Mucosa of gallbladder (tissue), 1 donor: ENCODE measurements at regions not wholly inside any gene's neighbourhood (a gene's known extent, or its start where the extent isn't known, plus 50 kb on each side); places are given as distances from the start of the nearest gene placed in this dataset.
A peak's percentile ranks its signal among the peaks of the same experiment; 100 is the strongest.
"Not testable (repeated sequence)": the region's sequence is repeated elsewhere in the genome, so short reads cannot be mapped to it uniquely, and the experiment has no call there.

ENCODE experiments used
- DNase-seq: peaks from one replicate; pipeline ENCODE4 v3.0.0-alpha.2; 2020; ENCODE audit warnings: low spot score
- donor health status: DM: no; HTN: no; CAD: no.

DNA sequence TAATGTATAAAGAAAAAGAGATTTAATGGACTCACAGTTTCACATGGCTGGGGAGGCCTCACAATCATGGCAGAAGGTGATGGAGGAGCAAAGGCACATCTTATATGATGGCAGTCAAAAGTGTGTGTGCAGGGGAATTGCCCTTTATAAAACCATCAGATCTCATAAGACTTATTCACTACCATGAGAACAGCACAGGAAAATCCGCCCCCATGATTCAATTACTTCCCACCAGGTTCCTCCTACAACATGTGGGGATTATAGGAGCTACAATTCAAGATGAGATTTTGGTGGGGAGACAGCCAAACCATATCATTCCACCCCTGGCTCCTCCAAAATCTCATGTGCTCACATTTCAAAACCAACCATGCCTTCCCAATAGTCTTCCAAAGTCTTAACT is 82.5 kb upstream of the ANKRD1 start:
- DNase-seq, result not testable (repeated sequence)

DNA sequence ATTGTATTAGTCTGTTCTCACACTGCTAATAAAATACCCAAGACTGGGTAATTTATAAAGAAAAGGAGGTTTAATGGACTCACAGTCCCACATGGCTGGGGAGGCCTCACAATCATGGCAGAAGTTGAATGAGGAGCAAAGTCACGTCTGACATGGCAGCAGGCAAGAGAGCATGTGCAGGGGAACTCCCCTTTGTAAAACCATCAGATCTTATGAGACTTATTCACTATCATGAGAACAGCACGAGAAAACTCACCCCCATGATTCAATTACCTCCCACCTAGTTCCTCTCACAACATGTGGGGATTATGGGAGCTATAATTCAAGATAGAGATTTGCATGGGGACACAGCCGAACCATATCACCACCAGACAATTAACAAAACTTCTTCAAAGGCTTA is 84.4 kb upstream of the ANKRD1 start:
- not testable (repeated sequence) for DNase-seq

- DNase-seq, result peak; percentile 60
These were observed 85.3 kb upstream of the ANKRD1 start for GRCh38 chr10:91006001-91006751.

GRCh38 chr10:91006752-91007346 is 86.0 kb upstream of the ANKRD1 start:
- DNase-seq, result no peak

DNA sequence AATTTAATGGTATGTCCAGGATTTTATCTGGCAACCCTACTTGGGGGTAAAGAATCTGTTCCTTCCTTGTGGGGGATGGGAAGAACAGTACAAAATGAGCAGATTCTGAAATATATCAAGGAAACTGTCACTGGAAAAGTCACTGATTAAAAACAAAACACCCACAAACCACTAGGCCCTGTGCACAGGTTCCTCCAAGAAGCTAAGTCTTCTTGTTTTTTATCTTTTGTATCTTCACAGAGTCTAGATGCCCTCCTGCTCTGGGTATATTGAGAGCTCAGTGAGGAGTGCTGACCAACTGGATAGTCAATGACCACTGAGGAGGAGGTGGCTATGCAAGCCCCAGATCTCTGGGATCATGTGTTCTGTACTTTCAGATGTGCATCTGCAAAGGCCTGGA is 86.8 kb upstream of the ANKRD1 start:
- no peak for DNase-seq

GRCh38 chr10:91009121-91009520 is 88.2 kb upstream of the ANKRD1 start:
- no peak for DNase-seq

DNA sequence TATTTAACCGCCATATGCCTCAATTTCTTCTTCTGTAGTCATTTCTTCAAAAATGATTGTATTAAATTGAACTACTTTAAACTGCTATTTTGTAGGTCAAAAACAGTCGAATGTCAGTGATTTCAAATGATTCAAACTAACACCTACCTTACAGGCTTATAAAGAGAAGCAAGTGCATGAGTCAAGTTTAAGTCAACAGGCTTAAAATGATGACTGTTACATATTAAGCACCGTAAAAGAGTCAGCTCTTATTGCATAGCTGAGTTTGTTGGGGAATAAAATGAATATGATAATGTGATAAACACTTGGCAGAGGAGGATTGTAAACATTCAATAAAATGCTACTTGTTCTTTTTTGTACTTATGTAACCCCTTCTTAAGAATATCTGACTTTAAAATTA is 90.1 kb upstream of the ANKRD1 start:
- DNase-seq, result no peak

GRCh38 chr10:91012502-91012901 is 91.6 kb upstream of the ANKRD1 start:
- no peak for DNase-seq

DNA sequence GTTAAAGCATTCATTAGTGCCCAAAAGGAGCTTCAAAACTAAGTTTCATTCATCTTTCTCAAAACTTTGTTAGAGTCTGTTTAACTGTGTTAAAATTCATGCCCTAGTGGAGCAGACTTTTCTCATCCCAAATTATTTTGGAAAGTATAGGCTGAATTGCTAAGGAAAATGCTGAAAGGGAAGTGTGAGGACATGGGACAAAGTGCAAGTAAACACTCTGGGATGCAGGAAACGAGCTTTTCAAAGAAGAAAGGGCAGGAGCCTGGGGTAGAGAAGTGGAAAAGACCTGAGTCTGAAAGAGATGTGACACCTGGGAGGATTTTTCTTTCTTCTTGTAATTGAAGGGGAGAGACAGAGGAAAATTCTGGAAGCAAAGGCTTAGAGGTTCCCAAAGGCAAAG is 93.1 kb upstream of the ANKRD1 start:
- no peak for DNase-seq

- no peak for DNase-seq
These were observed 96.3 kb upstream of the ANKRD1 start for GRCh38 chr10:91017198-91017597.

GRCh38 chr10:91021901-91022300 is 101.0 kb upstream of the ANKRD1 start:
- no peak for DNase-seq

- no peak for DNase-seq
These were observed 101.5 kb upstream of the ANKRD1 start for GRCh38 chr10:91022390-91022789.

GRCh38 chr10:91022924-91023699 is 102.2 kb upstream of the ANKRD1 start:
- no peak for DNase-seq

GRCh38 chr10:91023700-91024398 is 103.0 kb upstream of the ANKRD1 start:
- no peak for DNase-seq

DNA sequence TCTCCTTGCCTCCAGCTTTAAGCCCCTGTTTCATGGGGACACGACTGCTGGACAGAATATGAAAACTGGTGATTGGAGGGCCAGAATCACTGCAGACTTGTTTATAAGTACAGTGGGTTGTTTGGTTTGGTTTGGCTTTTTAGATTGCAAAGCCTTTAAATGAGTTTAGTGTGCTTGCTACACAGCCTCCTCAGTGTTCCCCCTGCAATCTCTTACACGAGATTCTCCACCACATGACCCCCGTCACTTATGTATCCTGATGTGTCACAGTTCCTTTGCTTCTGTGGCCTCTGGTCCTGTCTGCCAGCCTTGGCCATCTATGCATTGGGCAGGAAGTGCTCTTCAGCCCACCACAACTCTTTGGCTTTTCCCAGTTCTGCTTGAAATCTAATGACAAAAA is 103.7 kb upstream of the ANKRD1 start:
- DNase-seq, result no peak

GRCh38 chr10:91032611-91033206 is 111.8 kb upstream of the ANKRD1 start:
- peak; percentile 38 for DNase-seq

GRCh38 chr10:91033324-91033950 is 112.5 kb upstream of the ANKRD1 start:
- DNase-seq, result no peak

- no peak for DNase-seq
These were observed 113.2 kb upstream of the ANKRD1 start for GRCh38 chr10:91034042-91034441.

GRCh38 chr10:91034494-91035159 is 113.7 kb upstream of the ANKRD1 start:
- peak; percentile 62 for DNase-seq

DNA sequence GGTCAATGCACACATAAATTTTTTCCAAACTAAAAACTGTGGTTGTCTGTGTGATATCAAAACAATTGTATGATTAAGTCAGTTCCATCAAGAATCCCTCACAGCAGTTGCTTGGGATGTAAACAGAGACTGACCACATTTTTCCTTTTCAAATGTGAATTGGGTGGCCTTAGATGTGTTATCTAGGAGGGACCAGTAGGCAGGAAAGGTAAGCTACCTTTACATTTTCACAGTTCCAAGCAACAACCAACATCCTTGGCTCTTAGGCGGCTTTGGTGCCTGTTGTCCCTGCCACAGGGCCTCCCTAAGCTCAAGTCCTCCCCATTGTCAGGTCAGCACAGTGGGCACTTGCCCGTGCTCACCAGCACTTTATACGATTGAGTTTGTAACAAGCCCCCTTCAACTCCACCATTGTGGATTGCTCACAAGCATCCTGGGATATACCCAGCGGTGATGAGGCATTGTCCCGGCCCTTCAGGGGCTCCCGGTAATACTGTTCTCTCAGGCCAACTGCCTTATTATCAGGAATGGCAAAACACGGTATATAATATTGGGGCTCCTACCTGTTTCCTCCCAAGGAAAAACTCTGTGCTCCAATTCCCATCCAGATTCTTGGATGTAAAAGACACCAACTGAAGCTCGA is 114.9 kb upstream of the ANKRD1 start:
- no peak for DNase-seq
